Activated naive CD8-positive, alpha-beta T cell (primary cell): ENCODE measurements at regions not wholly inside any gene's neighbourhood (a gene's known extent, or its start where the extent isn't known, plus 50 kb on each side); places are given as distances from the start of the nearest gene placed in this dataset.

Experiments used
- H3K27ac Mint-ChIP-seq: one replicate; pipeline ENCODE4 v1.8.0; 2021; ENCODE audit warnings: mixed read lengths
- H3K27me3 Mint-ChIP-seq: one replicate; pipeline ENCODE4 v1.8.0; 2021; ENCODE audit warnings: mixed read lengths
- H3K36me3 Mint-ChIP-seq: one replicate; pipeline ENCODE4 v1.8.0; 2021; ENCODE audit warnings: mixed read lengths
- H3K4me1 Mint-ChIP-seq: one replicate; pipeline ENCODE4 v1.8.0; 2021; ENCODE audit warnings: low read depth, mixed read lengths
- H3K4me3 Mint-ChIP-seq: one replicate; pipeline ENCODE4 v1.8.0; 2021; ENCODE audit warnings: mild to moderate bottlenecking, mixed read lengths
- H3K9me3 Mint-ChIP-seq: one replicate; pipeline ENCODE4 v1.8.0; 2021; ENCODE audit warnings: low read depth, mixed read lengths

GRCh38 chr2:215749092-215749957, 264.0 kb downstream of the MREG start:
- Mint-ChIP-seq H3K9me3 (no peaks in the 10 kb centered on the region), H3K27ac (no peak overlapping the region), H3K4me3 (no peak overlapping the region), H3K36me3 (peaks cover 3% of the 10 kb centered on the region), H3K27me3 (peaks cover 13% of the 10 kb centered on the region), H3K4me1 (peaks cover 33% of the 10 kb centered on the region)

GRCh38 chr2:215748446-215748845, 264.9 kb downstream of the MREG start:
- Mint-ChIP-seq H3K36me3 (peaks cover 3% of the 10 kb centered on the region), H3K9me3 (no peaks in the 10 kb centered on the region), H3K4me3 (no peak overlapping the region), H3K27ac (no peak overlapping the region), H3K27me3 (peaks cover 10% of the 10 kb centered on the region), H3K4me1 (peaks cover 33% of the 10 kb centered on the region)

GRCh38 chr2:215746887-215747615, 266.3 kb downstream of the MREG start:
- H3K4me1 Mint-ChIP-seq = peaks cover 32% of the 10 kb centered on the region
- no peaks in the 10 kb centered on the region for H3K9me3 Mint-ChIP-seq
- H3K27ac Mint-ChIP-seq = no peak overlapping the region

GRCh38 chr2:215746226-215746886, 267.0 kb downstream of the MREG start:
- H3K27ac Mint-ChIP-seq = peak overlapping the region; percentile 50
- no peak overlapping the region for H3K4me3 Mint-ChIP-seq

More at GRCh38 chr2:215746887-215747615, 266.3 kb downstream of the MREG start:
- peaks cover 9% of the 10 kb centered on the region for H3K27me3 Mint-ChIP-seq
- no peak overlapping the region for H3K4me3 Mint-ChIP-seq
- peaks cover 3% of the 10 kb centered on the region for H3K36me3 Mint-ChIP-seq

GRCh38 chr2:215745331-215745730, 268.0 kb downstream of the MREG start:
- no peak overlapping the region for H3K4me3 Mint-ChIP-seq
- H3K27me3 Mint-ChIP-seq = peaks cover 9% of the 10 kb centered on the region
- H3K27ac Mint-ChIP-seq = no peak overlapping the region
- H3K4me1 Mint-ChIP-seq = peaks cover 15% of the 10 kb centered on the region
- peaks cover 3% of the 10 kb centered on the region for H3K36me3 Mint-ChIP-seq
- H3K9me3 Mint-ChIP-seq = no peaks in the 10 kb centered on the region

More at GRCh38 chr2:215746226-215746886, 267.0 kb downstream of the MREG start:
- H3K9me3 Mint-ChIP-seq = no peaks in the 10 kb centered on the region
- peaks cover 7% of the 10 kb centered on the region for H3K27me3 Mint-ChIP-seq
- peaks cover 3% of the 10 kb centered on the region for H3K36me3 Mint-ChIP-seq
- H3K4me1 Mint-ChIP-seq = peaks cover 25% of the 10 kb centered on the region

GRCh38 chr2:215744514-215744913, 268.8 kb downstream of the MREG start:
- H3K4me1 Mint-ChIP-seq = peaks cover 7% of the 10 kb centered on the region
- no peak overlapping the region for H3K4me3 Mint-ChIP-seq
- H3K9me3 Mint-ChIP-seq = no peaks in the 10 kb centered on the region
- H3K27ac Mint-ChIP-seq = no peak overlapping the region
- peaks cover 10% of the 10 kb centered on the region for H3K27me3 Mint-ChIP-seq
- peaks cover 3% of the 10 kb centered on the region for H3K36me3 Mint-ChIP-seq

- peaks cover 12% of the 10 kb centered on the region for H3K27me3 Mint-ChIP-seq
- H3K4me3 Mint-ChIP-seq = no peak overlapping the region
- H3K36me3 Mint-ChIP-seq = peaks cover 3% of the 10 kb centered on the region
- peaks cover 5% of the 10 kb centered on the region for H3K9me3 Mint-ChIP-seq
- no peak overlapping the region for H3K27ac Mint-ChIP-seq
- peaks cover 7% of the 10 kb centered on the region for H3K4me1 Mint-ChIP-seq
Observed at GRCh38 chr2:215743066-215743465, 270.3 kb downstream of the MREG start.

- no peak overlapping the region for H3K4me3 Mint-ChIP-seq
- H3K27ac Mint-ChIP-seq = no peak overlapping the region
- H3K4me1 Mint-ChIP-seq = peaks cover 7% of the 10 kb centered on the region
Observed at GRCh38 chr2:215742021-215742420, 271.3 kb downstream of the MREG start.

GRCh38 chr2:215740071-215740470, 273.3 kb downstream of the MREG start:
- peaks cover 5% of the 10 kb centered on the region for H3K9me3 Mint-ChIP-seq

More at GRCh38 chr2:215742021-215742420, 271.3 kb downstream of the MREG start:
- Mint-ChIP-seq H3K36me3 (peaks cover 3% of the 10 kb centered on the region), H3K9me3 (peaks cover 5% of the 10 kb centered on the region), H3K27me3 (peaks cover 12% of the 10 kb centered on the region)

GRCh38 chr2:215738351-215738750, 275.0 kb downstream of the MREG start:
- Mint-ChIP-seq H3K27me3 (peaks cover 8% of the 10 kb centered on the region), H3K27ac (no peak overlapping the region), H3K9me3 (peaks cover 5% of the 10 kb centered on the region), H3K36me3 (no peaks in the 10 kb centered on the region), H3K4me3 (no peak overlapping the region), H3K4me1 (no peaks in the 10 kb centered on the region)

More at GRCh38 chr2:215740071-215740470, 273.3 kb downstream of the MREG start:
- H3K4me1 Mint-ChIP-seq = no peaks in the 10 kb centered on the region
- peaks cover 8% of the 10 kb centered on the region for H3K27me3 Mint-ChIP-seq
- H3K4me3 Mint-ChIP-seq = no peak overlapping the region
- H3K27ac Mint-ChIP-seq = no peak overlapping the region
- H3K36me3 Mint-ChIP-seq = no peaks in the 10 kb centered on the region

- no peak overlapping the region for H3K27ac Mint-ChIP-seq
- H3K27me3 Mint-ChIP-seq = peaks cover 8% of the 10 kb centered on the region
- no peaks in the 10 kb centered on the region for H3K36me3 Mint-ChIP-seq
- no peaks in the 10 kb centered on the region for H3K4me1 Mint-ChIP-seq
- peaks cover 5% of the 10 kb centered on the region for H3K9me3 Mint-ChIP-seq
- H3K4me3 Mint-ChIP-seq = no peak overlapping the region
Observed at GRCh38 chr2:215737477-215737876, 275.9 kb downstream of the MREG start.

GRCh38 chr2:215736653-215737290, 276.6 kb downstream of the MREG start:
- Mint-ChIP-seq H3K4me1 (no peaks in the 10 kb centered on the region), H3K4me3 (no peak overlapping the region), H3K9me3 (peaks cover 5% of the 10 kb centered on the region), H3K27me3 (peaks cover 8% of the 10 kb centered on the region), H3K27ac (no peak overlapping the region), H3K36me3 (no peaks in the 10 kb centered on the region)

- Mint-ChIP-seq H3K27me3 (no peaks in the 10 kb centered on the region), H3K4me3 (no peak overlapping the region), H3K36me3 (no peaks in the 10 kb centered on the region), H3K27ac (no peak overlapping the region), H3K4me1 (peaks cover 7% of the 10 kb centered on the region), H3K9me3 (no peaks in the 10 kb centered on the region)
Observed at GRCh38 chr2:215731108-215731658, 282.2 kb downstream of the MREG start.

GRCh38 chr2:215729985-215730620, 283.2 kb downstream of the MREG start:
- H3K27ac Mint-ChIP-seq = no peak overlapping the region
- peaks cover 2% of the 10 kb centered on the region for H3K27me3 Mint-ChIP-seq
- H3K9me3 Mint-ChIP-seq = no peaks in the 10 kb centered on the region
- H3K4me1 Mint-ChIP-seq = peaks cover 7% of the 10 kb centered on the region
- no peaks in the 10 kb centered on the region for H3K36me3 Mint-ChIP-seq
- no peak overlapping the region for H3K4me3 Mint-ChIP-seq
